A673 (cell line): ENCODE measurements at regions not wholly inside any gene's neighbourhood (a gene's known extent, or its start where the extent isn't known, plus 50 kb on each side); places are given as distances from the start of the nearest gene placed in this dataset.

Source experiments
- CTCF ChIP-seq: fragments of 300-800, 200-600 bp; sonication (generic); conservative IDR thresholded peaks from 2 replicates; pipeline ENCODE4 v1.5.1; 2017; ENCODE audit warnings: low read depth, mild to moderate bottlenecking, antibody characterized with exemption, low read length, moderate library complexity, mixed read lengths
- EZH2 ChIP-seq: fragments of 200-600 bp; sonication (generic); IDR thresholded peaks from 2 replicates; pipeline ENCODE4 v1.6.1; 2017; ENCODE audit warnings: borderline replicate concordance, low read depth, mild to moderate bottlenecking, mixed read lengths, antibody characterized with exemption, low read length; ENCODE audit not compliant: poor library complexity, severe bottlenecking

GRCh38 chr4:123553733-123554637 is 157.4 kb downstream of the SPRY1 start:
- TF ChIP-seq EZH2 (no peak), CTCF (no peak)
